Liver (tissue), 8 donors: ENCODE measurements at regions not wholly inside any gene's neighbourhood (a gene's known extent, or its start where the extent isn't known, plus 50 kb on each side); places are given as distances from the start of the nearest gene placed in this dataset.

Experiments used
- DNase-seq: peaks from one replicate; pipeline ENCODE4 v3.0.0-alpha.2; 2017; ENCODE audit warnings: low spot score
- H3K27ac ChIP-seq, 2 donors: one replicate each; pipeline ENCODE4 v1.7.0; 2013; ENCODE audit warnings: inconsistent platforms in 2 of 2, low read length in 2 of 2, control low read depth in 1 of 2, low read depth in 1 of 2, mild to moderate bottlenecking in 1 of 2
- H3K27me3 ChIP-seq, 4 donors: one replicate each; pipeline versions ENCODE4 v1.6.1 to v1.7.0; 2013; ENCODE audit warnings: low read length in 3 of 4, inconsistent platforms in 1 of 4, mild to moderate bottlenecking in 1 of 4, moderate library complexity in 1 of 4; ENCODE audit not compliant: control insufficient read depth in 4 of 4, insufficient read depth in 4 of 4
- H3K36me3 ChIP-seq, 4 donors: one replicate each; pipeline versions ENCODE4 v1.6.1 to v1.7.0; 2013; ENCODE audit warnings: low read length in 3 of 4, mild to moderate bottlenecking in 3 of 4, low read depth in 1 of 4, moderate library complexity in 1 of 4; ENCODE audit not compliant: control insufficient read depth in 4 of 4, insufficient read depth in 3 of 4
- H3K4me1 ChIP-seq, 4 donors: one replicate each; pipeline versions ENCODE4 v1.6.1 to v1.7.0; 2013; ENCODE audit warnings: low read length in 3 of 4, mild to moderate bottlenecking in 3 of 4, moderate library complexity in 1 of 4; ENCODE audit not compliant: control insufficient read depth in 4 of 4, insufficient read depth in 4 of 4
- H3K4me3 ChIP-seq, 3 donors: one replicate each; pipeline versions ENCODE4 v1.6.1 to v1.7.0; 2013; ENCODE audit warnings: low read length in 3 of 3, control low read depth in 1 of 3, low read depth in 1 of 3, mild to moderate bottlenecking in 1 of 3
- H3K9ac ChIP-seq, 2 donors: one replicate each; pipeline ENCODE4 v1.7.0; 2013; ENCODE audit warnings: low read length in 2 of 2, mild to moderate bottlenecking in 2 of 2, moderate library complexity in 2 of 2, control low read depth in 1 of 2, low read depth in 1 of 2
- H3K9me3 ChIP-seq, 4 donors: one replicate each; pipeline versions ENCODE4 v1.6.1 to v1.7.0; 2013; ENCODE audit warnings: low read length in 3 of 4; ENCODE audit not compliant: control insufficient read depth in 4 of 4
- ATF3 ChIP-seq: IDR thresholded peaks from 2 replicates; pipeline ENCODE4 v1.6.1; 2016; ENCODE audit warnings: antibody characterized with exemption
- CTCF ChIP-seq: fragments of 150-350 bp; IDR thresholded peaks from 2 replicates; pipeline ENCODE4 v1.5.1; 2017; ENCODE audit warnings: improper control_type of control experiment, low read depth, low read length; ENCODE audit not compliant: missing input control
- EGR1 ChIP-seq, 2 donors: IDR thresholded peaks; 2 replicates each; pipeline ENCODE4 v1.6.1; 2016 to 2018; ENCODE audit warnings: antibody characterized with exemption in 2 of 2, low read depth in 2 of 2
- FOXA1 ChIP-seq: IDR thresholded peaks from 2 replicates; pipeline ENCODE4 v1.6.1; 2016; ENCODE audit warnings: antibody characterized with exemption
- FOXA2 ChIP-seq: IDR thresholded peaks from 2 replicates; pipeline ENCODE4 v1.6.1; 2016; ENCODE audit warnings: antibody characterized with exemption
- GABPA ChIP-seq, 2 donors: IDR thresholded peaks in 1 of 2; conservative IDR thresholded peaks in 1 of 2; 2 replicates each; pipeline ENCODE4 v1.6.1; 2016; ENCODE audit warnings: antibody characterized with exemption in 2 of 2, mild to moderate bottlenecking in 1 of 2, moderate library complexity in 1 of 2
- HNF4A ChIP-seq, 2 donors: conservative IDR thresholded peaks; 2 replicates each; pipeline ENCODE4 v1.6.1; 2016; ENCODE audit warnings: antibody characterized with exemption in 2 of 2, mild to moderate bottlenecking in 2 of 2
- HNF4G ChIP-seq: IDR thresholded peaks from 2 replicates; pipeline ENCODE4 v1.6.1; 2016; ENCODE audit warnings: antibody characterized with exemption
- JUND ChIP-seq, 2 donors: IDR thresholded peaks; 2 replicates each; pipeline ENCODE4 v1.6.1; 2016; ENCODE audit warnings: antibody characterized with exemption in 2 of 2
- MAX ChIP-seq: IDR thresholded peaks from 2 replicates; pipeline ENCODE4 v1.6.1; 2016; ENCODE audit warnings: antibody characterized with exemption
- NR2F2 ChIP-seq: IDR thresholded peaks from 2 replicates; pipeline ENCODE4 v1.6.1; 2016; ENCODE audit warnings: antibody characterized with exemption
- RAD21 ChIP-seq, 2 donors: IDR thresholded peaks; 2 replicates each; pipeline ENCODE4 v1.6.1; 2016; ENCODE audit warnings: antibody characterized with exemption in 2 of 2, mild to moderate bottlenecking in 2 of 2
- REST ChIP-seq: IDR thresholded peaks from 2 replicates; pipeline ENCODE4 v1.6.1; 2016; ENCODE audit warnings: antibody characterized with exemption, mild to moderate bottlenecking
- RXRA ChIP-seq, 2 donors: IDR thresholded peaks; 2 replicates each; pipeline ENCODE4 v1.6.1; 2017 to 2018; ENCODE audit warnings: antibody characterized with exemption in 2 of 2, mild to moderate bottlenecking in 1 of 2
- SP1 ChIP-seq: IDR thresholded peaks from 2 replicates; pipeline ENCODE4 v1.6.1; 2018; ENCODE audit warnings: antibody characterized with exemption, mild to moderate bottlenecking
- TAF1 ChIP-seq: conservative IDR thresholded peaks from 2 replicates; pipeline ENCODE4 v1.6.1; 2016; ENCODE audit warnings: antibody characterized with exemption, mild to moderate bottlenecking
- YY1 ChIP-seq: IDR thresholded peaks from 2 replicates; pipeline ENCODE4 v1.6.1; 2016; ENCODE audit warnings: antibody characterized with exemption, mild to moderate bottlenecking
- ZBTB33 ChIP-seq: IDR thresholded peaks from 2 replicates; pipeline ENCODE4 v1.6.1; 2016; ENCODE audit warnings: antibody characterized with exemption
- WGBS: extraction: QIAGEN DNeasy Blood & Tissue Kit; methylation state at CpG from one replicate; pipeline ENCODE4 v1.1.7; 2013; 5-methylcytosine and 5-hydroxymethylcytosine counted together
- donor health status: healthy.
- donor health status: healthy.
- donor health status: healthy.
- donor health status: healthy.
- donor health status: healthy.

GRCh38 chrX:35439034-35439660 is 359.0 kb upstream of the MAGEB16 start:
- Histone ChIP-seq H3K4me3 (no peak overlapping the region), H3K27me3 (no peaks in the 10 kb centered on the region), H3K9ac (no peak overlapping the region), H3K4me1 (peaks cover 0 to 5% (median 2%) of the 10 kb centered on the region in 4 donors), H3K36me3 (no peaks in the 10 kb centered on the region), H3K9me3 (no peaks in the 10 kb centered on the region), H3K27ac (peak overlapping the region; percentile 43 to 57)
- 39% methylated on average over 3 of the region's 3 CpGs for WGBS
- TF ChIP-seq ATF3 (no peak), RAD21 (IDR thresholded peaks at IDR 0.05) (no peak), JUND (IDR thresholded peaks at IDR 0.05) (no peak), FOXA2 (no peak), MAX (no peak), NR2F2 (no peak), SP1 (no peak), YY1 (no peak), FOXA1 (no peak), TAF1 (no peak), HNF4A (conservative IDR thresholded peaks at IDR 0.05) (no peak), HNF4G (no peak), RXRA (IDR thresholded peaks at IDR 0.05) (no peak), ZBTB33 (no peak), CTCF (no peak), EGR1 (IDR thresholded peaks at IDR 0.05; ENCODE audit: low read depth in 2 of 2) (no peak), REST (no peak), GABPA (IDR thresholded peaks at IDR 0.05 in 1 of 2, conservative IDR thresholded peaks at IDR 0.05 in 1 of 2) (no peak)
- no peak for DNase-seq
